ENCODE measurements at regions not wholly inside any gene's neighbourhood (a gene's known extent, or its start where the extent isn't known, plus 50 kb on each side); places are given as distances from the start of the nearest gene placed in this dataset.

DNA sequence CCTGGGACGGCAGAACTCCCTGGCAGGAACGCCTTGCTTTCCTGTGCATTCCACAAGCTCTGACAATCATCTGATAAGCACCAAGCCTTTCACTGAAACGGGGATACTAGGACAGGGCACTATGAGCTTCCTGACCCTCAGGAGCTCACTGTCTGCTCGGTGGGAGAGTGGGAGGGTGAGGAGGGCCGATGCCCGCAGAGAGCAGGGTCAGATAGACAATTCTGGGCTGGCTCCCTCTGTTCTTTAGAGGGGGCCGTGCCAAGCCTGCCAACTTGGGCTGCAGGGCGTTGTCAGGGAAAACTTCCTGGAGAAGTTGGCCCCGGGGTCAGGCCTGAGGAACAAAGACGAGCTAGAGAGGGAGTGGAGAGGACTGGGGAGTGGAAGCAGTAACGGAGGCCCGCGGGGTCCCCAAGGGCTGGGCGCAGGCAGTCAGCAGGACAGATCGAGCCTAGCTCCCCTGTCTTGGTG is 82.0 kb downstream of the CTAGE1 start:
- no peak for DNase-seq (ENCODE audit: extremely low read depth in 1 of 11, low read depth in 9 of 11, low spot score in 4 of 11)

DNA sequence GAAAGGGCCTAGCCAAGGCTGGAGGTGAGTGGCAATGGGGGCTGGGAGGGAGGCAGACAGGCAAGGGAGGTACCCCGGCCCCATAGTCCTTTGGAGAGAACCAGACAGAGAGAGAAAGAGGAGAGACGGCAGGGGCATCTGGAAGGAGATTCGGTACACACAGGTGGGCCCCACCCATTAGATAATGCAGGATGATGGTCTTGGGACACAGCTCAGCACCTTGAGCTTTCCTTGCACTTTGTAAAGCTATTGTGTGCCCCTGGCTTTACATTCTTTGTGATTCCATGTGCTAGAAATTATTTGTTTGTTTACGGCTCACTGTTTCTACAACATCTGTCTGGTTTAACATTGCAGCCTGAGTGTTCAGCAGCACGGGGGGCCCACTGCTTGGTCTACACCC is 83.1 kb downstream of the CTAGE1 start:
- no peak for DNase-seq (ENCODE audit: extremely low read depth in 1 of 11, low read depth in 9 of 11, low spot score in 4 of 11)

DNA sequence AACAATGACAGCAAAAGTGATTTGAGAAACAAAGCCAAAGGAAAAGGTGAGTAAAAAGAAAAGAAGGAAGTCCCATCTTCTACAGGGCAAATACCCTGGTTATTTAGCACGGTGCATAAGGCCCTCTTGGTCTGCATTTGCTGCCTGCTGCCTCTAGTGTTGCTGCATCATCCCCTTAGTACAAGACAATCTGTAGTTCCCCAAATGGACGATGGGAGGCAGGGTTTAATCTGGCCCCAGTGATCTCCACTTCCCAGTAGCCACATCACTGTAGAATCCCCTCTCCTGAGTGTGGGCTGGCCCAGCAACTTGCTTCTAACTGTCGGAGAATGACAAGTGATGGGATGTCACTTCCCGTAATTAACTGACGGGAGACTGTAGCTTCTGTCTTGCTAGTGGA is 85.1 kb downstream of the CTAGE1 start:
- DNase-seq (ENCODE audit: extremely low read depth in 1 of 11, low read depth in 9 of 11, low spot score in 4 of 11): no peak

DNA sequence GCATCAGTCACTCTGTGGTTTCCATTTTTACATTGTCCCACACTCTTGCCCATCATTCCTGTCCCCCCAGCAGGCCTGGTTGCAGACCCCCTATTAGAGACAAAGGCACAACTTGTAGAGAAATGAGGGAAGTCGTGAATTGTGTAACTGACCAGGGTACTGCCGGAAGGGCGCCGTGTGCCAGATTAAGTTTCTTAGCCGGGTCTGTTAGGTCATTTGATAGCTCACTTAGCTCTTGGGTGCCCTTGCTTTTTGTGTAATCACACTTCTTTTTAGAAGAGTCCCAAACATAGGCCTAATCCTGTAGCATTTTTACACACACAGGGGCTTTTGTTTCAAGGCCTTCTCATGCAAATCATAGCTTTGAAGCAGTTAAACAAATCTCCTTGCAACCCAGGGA is 87.2 kb downstream of the CTAGE1 start:
- DNase-seq (ENCODE audit: extremely low read depth in 1 of 11, low read depth in 9 of 11, low spot score in 4 of 11): no peak

DNA sequence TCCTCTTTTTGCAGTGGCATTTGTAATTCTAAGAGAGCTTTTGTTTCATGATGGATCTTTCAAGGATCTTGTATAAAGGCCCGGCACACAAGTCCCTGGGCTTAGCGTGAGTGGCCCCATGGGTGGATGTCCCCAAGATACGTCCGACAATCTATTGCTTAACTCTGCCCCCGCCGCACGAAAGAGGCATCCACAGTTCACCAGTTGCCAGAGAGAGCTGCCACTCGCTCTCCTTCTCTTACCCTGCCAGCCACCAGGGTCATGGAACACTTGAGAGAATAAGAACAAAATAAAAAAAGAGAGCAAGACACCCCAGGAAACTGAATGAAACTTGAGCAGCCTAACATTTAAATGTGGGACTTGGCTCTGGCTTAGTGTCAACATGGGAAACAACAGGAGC is 92.3 kb downstream of the CTAGE1 start:
- DNase-seq (ENCODE audit: extremely low read depth in 1 of 11, low read depth in 9 of 11, low spot score in 4 of 11): no peak

DNA sequence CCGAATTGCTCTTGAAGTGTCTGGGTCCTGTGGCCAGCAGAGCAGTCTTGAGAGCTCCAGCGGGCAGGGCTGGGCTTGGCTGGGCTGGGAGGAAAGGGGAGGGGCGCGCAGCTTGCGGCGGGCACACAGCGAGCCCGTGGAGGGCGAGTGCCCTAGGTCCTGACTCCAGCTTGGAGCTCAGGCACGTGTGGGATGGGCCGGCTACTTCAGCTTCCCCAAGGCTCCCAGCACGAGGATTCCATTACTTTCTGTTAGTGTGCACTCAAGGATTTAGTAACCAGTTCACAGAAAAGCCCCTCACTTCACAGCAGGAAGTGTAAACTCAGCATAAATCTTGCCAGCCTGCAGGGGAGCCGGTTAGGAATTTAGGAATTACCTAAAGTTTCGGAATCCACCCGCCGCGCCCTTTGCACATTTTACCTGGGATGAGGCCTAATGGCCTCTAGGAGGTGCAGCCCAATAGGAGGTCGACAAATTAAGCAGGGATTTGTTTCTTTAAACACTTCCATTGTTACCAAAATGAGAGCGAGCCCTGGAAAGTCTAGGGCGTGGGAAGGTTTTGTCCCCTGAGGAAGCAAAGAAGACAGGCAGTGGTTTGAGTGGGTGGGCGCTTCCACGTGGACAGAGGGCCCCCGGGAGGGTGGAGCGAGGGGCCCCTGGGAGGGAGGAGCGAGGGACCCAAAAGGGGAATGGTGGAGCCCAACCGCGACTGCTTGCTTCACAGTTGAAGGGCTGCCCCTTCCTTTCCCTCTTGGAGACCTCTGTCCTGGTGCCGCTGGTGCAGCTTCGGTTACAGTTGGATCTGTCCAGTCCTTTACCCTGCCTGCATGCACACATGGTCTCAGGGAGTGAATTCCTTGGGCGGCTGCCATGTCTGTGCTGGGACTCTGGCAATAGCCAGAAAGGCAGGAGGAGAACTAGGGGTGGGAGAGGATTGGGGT is 93.3 kb downstream of the CTAGE1 start:
- no peak for DNase-seq (ENCODE audit: extremely low read depth in 1 of 11, low read depth in 9 of 11, low spot score in 4 of 11)

DNA sequence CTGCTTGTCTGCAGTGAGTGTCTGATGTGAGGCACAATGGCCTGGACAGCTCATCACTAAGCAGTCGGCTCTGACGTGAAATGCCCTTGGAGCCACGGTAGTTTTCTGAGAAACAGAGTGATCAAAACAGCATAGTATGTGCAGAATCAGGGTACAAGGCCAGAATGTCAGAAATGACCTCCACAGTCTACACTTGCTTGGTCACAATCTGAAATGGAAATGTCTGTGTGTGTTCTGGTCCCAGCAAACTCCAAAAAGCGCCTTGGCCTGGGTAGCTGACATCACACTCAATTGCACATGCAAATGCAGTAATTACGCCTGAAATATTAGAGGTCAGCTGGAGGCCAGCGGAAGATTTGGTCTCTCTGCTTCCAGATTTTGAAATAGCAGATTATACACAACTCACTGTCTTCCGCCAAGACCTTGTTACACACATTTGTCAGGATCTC is 95.4 kb downstream of the CTAGE1 start:
- no peak for DNase-seq (ENCODE audit: extremely low read depth in 1 of 11, low read depth in 9 of 11, low spot score in 4 of 11)

DNA sequence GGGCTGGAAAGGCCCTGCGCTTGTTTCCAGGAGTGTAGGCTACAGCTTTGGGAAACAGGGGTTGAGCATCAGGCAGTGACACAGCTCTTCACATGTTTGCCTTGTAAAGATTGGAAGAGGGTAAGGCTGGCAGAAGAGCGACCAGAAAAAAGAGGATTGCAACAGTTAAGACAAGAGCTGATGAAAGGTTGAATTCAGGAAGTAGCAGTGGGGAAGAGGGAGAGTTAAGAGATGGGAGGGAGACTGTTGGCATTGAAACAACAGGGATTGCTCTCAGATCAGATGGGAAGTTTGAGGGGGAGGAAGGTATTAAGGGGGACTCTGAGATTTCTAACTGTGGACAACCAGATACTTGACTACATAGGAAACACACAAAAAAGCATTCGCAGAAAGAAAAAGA is 96.9 kb downstream of the CTAGE1 start:
- DNase-seq (ENCODE audit: extremely low read depth in 1 of 11, low read depth in 9 of 11, low spot score in 4 of 11): no peak

DNA sequence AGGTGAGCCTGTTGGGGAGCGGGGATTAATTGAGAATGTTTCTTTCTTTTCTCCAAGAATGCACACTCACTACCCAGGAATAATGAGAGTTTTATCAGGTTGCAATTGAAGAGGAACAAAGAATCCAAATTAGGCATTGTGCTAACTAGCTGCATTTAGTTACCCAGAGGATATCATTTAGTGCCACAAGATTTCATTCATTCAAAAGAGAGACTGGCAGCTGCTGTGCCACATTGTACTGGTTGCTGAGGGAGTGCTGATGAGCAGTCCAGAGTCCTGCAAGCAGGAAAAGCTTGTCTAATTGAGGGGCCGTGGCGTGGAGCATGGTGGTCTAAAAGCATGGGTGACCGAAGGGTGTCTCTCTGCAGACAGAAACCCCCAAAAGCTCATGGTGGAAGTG is 97.6 kb downstream of the CTAGE1 start:
- no peak for DNase-seq (ENCODE audit: extremely low read depth in 1 of 11, low read depth in 9 of 11, low spot score in 4 of 11)

DNA sequence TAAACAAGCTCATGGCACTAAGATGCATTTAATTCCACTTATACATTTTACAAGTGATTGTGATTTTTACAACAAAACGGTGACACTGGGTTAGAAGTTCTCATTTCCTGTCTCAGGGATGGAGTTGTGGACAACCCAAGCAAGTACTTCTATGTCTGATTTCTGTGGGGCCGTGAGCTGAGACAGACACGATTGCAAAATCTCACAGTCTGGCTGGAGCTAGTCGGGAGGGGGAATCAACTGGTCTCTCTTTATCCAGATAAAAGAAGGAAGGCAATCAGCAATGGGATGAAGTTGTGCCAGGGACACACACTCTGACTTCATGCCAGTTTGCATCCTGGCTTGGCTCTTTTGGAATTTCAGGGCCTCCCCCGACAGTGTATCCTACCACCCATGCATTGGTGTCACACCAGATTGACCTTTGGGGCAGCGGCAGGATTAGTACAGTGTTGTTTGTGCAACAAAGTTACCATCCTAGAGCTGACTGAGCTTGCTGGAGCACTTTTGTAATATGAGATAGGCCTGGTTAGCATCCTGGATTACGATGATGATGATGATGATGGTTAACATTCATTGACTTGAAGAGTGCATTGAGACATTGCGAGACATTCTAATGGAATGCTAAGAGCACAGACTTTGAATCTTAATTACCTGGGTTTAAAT is 98.8 kb downstream of the CTAGE1 start:
- no peak for DNase-seq (ENCODE audit: extremely low read depth in 1 of 11, low read depth in 9 of 11, low spot score in 4 of 11)

DNA sequence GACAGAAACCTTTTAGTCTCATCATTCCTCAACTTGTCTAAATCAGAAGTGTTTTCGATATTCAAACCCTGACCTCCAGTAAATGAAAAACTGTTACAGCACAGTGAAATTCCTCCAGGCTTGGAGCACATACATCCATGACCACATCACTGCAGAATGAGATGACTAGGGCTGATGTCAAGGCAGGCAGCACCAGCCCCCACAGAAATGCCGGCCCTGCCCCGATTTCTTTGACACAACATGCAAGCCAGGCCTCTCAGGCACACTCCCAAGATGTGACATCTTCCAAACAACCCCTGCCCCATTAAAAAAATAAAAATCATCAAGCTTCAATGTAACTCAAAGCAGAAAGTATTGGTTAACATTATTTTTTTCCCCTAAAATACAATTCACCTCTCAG is 103.3 kb downstream of the CTAGE1 start:
- no peak for DNase-seq (ENCODE audit: extremely low read depth in 1 of 11, low read depth in 9 of 11, low spot score in 4 of 11)

DNA sequence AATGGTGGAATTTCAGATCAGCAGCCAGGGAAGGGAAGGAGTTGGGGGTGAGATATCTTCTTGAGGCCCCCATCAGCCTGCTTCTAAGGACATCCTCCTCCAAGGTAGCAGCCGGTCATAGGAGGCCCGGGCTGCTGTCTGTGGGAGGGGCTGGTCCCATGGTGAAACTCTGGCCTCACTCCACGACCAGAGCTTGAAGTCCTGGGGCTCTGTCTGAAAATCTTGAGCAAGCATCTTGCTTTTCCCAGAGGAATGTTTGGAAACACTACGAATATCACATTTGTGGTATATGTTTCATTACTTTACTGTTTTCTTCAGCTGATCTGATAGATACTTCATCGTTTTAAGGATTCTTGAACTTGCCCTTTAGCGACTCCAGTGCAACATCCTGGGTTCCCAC is 103.7 kb downstream of the CTAGE1 start:
- no peak for DNase-seq (ENCODE audit: extremely low read depth in 1 of 11, low read depth in 9 of 11, low spot score in 4 of 11)

DNA sequence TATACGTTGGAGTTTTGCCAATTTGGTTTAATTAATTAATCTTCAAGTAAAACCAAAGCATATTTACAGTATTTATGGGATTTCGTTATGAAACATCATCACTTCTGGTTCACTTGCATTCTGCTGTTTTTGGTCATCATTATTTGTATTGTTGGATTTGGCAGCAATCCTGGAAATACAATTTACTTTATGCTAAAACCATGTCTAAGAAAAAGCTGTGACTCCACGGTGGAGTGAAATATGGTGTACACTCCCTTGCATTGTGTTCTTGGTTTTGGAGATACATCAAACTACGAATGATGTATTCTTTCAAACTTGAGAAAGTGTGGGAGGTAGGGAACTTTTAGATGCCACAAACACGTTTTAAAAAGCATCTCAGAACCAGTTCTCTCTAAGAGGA is 106.4 kb downstream of the CTAGE1 start:
- DNase-seq (ENCODE audit: extremely low read depth in 1 of 11, low read depth in 9 of 11, low spot score in 4 of 11): peak in 1 of 11 donors; percentile 40

DNA sequence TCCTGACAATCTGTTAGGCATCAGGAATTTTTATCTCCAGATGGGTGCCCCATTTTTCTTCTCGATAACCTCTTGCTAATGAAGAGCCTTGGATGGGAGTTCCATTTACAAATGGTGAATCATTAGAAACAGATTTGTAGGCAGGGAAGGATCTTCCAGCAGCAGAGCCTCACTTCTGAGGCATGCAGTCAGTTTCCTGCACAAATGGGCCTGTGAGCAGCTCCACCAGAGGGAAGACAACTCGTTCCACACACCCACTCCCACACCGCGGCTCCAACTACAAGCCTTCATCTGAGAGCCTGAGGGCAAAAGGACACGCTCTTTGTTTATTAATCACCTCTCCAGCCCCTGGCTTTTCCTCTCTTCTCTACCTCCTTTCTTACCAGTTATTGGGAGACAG is 108.5 kb downstream of the CTAGE1 start:
- DNase-seq (ENCODE audit: extremely low read depth in 1 of 11, low read depth in 9 of 11, low spot score in 4 of 11): no peak

DNA sequence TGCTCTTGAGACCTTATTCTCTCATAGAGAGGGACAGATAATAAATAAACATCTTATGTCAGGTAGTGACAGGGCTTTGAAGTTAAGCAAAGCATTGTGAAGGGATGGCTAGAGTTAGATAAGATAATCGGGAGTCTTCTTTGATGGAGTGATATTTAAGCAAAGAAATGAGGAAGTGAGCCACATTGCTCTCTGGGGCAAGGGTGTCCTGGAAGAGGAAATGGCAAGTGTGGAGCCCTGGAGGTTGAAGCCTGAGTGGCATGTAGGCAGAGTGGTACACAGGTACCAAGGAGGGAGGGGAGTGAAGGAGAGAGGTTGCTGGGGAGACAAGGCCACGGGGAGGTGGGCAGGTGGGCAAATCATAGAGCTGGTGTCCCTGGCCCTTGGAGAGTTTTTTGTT is 110.2 kb downstream of the CTAGE1 start:
- DNase-seq (ENCODE audit: extremely low read depth in 1 of 11, low read depth in 9 of 11, low spot score in 4 of 11): no peak

DNA sequence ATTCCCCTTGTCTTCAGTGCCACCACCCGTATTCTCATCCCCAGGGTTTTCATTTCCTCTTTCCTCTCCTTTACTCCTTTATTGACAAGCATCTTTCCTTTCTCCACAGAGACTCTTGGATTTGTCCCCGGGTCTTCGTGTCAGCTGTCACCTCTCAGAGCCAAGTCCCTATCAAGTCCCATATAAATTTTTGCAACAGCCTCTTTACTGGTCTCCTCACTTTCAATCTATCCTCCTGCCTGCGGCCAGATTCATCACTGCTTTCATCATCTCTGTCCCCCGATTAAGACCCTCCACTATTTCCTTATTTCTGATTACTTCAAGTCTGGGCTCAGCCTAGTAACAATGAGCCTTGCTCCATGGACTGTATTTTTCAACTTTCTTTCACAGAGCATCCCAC is 113.8 kb downstream of the CTAGE1 start:
- no peak for DNase-seq (ENCODE audit: extremely low read depth in 1 of 11, low read depth in 9 of 11, low spot score in 4 of 11)

DNA sequence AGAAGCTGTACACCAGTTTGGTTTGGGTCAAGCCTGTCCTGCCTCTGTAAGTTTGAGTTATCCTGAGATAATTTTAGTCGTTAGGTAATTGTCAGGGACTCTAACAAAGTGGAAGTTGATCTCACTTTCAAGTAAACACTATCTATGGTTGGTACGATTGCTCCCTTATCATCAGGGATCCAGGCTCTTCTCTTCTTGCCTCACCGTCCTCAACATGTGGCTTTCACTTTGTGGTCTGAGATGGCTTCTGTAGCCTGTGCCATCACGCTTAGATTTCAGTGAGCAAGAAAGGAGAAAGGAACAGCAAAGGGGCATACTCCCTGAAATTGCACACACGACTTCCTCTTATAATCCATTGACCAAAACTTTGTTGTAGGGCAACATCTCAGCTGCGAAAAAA is 115.6 kb downstream of the CTAGE1 start:
- DNase-seq (ENCODE audit: extremely low read depth in 1 of 11, low read depth in 9 of 11, low spot score in 4 of 11): no peak

DNA sequence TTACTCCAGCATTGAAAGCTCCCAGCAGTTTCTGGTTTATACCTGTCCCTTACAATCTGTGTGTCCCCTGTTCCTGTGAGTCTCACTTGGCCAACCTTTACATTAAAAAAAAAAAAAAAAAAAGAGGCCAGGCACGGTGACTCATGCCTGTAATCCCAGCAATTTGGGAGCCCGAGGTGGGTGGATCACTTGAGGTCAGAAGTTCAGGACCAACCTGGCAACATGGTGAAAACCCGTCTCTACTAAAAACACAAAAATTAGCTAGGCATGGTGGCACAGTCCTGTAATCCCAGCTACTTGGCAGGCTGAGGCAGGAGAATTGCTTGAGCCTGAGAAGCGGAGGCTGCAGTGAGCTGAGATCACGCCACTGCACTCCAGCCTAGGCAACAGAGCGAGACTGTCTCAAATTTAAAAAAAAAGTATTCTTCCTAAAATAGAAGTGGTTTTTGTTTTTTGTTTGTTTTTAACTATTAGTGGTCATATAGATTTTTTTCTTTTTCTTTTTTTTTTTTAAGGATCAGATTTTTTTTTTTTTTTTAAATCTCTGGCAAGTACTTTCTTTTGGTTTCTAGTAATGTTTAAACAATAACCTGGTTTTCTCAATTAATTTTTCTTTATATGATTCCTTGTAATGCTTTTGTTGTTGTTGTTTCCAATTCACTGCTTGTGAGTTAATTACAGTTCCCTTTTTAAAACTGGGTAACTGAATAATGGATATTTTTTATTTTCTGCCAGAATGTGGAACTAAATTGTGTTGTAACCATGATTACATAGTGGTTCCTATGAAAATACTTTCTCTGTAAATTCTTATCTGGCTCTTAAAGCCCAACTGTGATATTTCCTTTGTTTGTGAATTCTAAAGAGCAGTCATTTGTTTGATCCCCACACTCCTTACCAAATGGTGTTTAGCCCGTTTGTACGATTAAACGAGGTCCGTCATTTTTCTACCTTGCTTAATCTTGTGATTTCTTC is 116.8 kb downstream of the CTAGE1 start:
- no peak for DNase-seq (ENCODE audit: extremely low read depth in 1 of 11, low read depth in 9 of 11, low spot score in 4 of 11)

DNA sequence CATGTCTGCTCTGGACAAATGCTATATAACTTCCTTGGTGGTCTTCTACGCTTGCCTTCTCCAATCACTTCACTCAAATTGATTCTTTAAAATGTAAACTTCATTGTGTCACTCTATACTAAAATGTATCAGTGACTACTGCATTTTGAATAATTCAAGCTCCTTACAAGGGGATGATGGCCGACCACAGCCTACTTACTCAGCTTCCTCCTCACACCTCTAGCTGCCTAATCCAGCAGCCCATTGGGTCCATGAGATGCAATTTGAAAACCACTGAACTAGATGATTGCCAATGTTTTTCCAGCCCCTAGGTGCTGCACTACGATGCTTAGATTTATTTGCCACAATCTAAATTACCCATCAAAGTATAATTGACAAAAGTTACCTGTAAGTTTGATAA is 120.7 kb downstream of the CTAGE1 start:
- DNase-seq (ENCODE audit: extremely low read depth in 1 of 11, low read depth in 9 of 11, low spot score in 4 of 11): no peak
